Tibial nerve (tissue), 4 donors: ENCODE measurements at regions not wholly inside any gene's neighbourhood (a gene's known extent, or its start where the extent isn't known, plus 50 kb on each side); places are given as distances from the start of the nearest gene placed in this dataset.

Source experiments
- DNase-seq, 2 donors: peaks; one replicate each; pipeline ENCODE4 v3.0.0-alpha.2; 2019; ENCODE audit warnings: low spot score in 2 of 2
- H3K27ac ChIP-seq, 4 donors: fragments of 200-600 bp; sonication (generic) in 3 of 4; one replicate each; pipeline ENCODE4 v1.5.1; 2017 to 2019; ENCODE audit warnings: mild to moderate bottlenecking in 1 of 4
- H3K27me3 ChIP-seq, 2 donors: fragments of 200-600 bp; sonication (generic) in 1 of 2; one replicate each; pipeline versions ENCODE4 v1.5.1 to v1.6.0; 2017 to 2019
- H3K36me3 ChIP-seq, 3 donors: fragments of 200-600 bp; sonication (generic); one replicate each; pipeline ENCODE4 v1.5.1; 2018 to 2019
- H3K4me1 ChIP-seq, 4 donors: fragments of 200-600 bp; sonication (generic) in 3 of 4; one replicate each; pipeline ENCODE4 v1.5.1; 2017 to 2019
- H3K4me3 ChIP-seq, 4 donors: fragments of 200-600 bp; sonication (generic) in 3 of 4; one replicate each; pipeline ENCODE4 v1.5.1; 2017 to 2019; ENCODE audit warnings: mild to moderate bottlenecking in 1 of 4, moderate library complexity in 1 of 4
- H3K9me3 ChIP-seq, 4 donors: fragments of 200-600 bp; sonication (generic) in 3 of 4; one replicate each; pipeline ENCODE4 v1.5.1; 2017 to 2019
- EP300 ChIP-seq, 2 donors: sonication (generic); formaldehyde crosslinking; IDR thresholded peaks; one replicate each; pipeline ENCODE4 v1.6.1; 2017; ENCODE audit warnings: antibody characterized with exemption in 2 of 2, mild to moderate bottlenecking in 1 of 2
- POLR2A ChIP-seq, 2 donors: fragments of 450-650 bp; IDR thresholded peaks; one replicate each; pipeline ENCODE4 v1.6.1; 2017; ENCODE audit warnings: antibody characterized with exemption in 2 of 2, mild to moderate bottlenecking in 2 of 2, moderate library complexity in 2 of 2
- WGBS, 2 donors: methylation state at CpG; one replicate each; pipeline ENCODE4 v1.1.5; 2018; 5-methylcytosine and 5-hydroxymethylcytosine counted together
- TF ChIP-seq, protein P1 (sequence below), 5 experiments: fragments of 200-600 bp in 3 of 5; fragments of 450-650 bp in 2 of 5; sonication (generic) in 3 of 5; IDR thresholded peaks; one replicate each; pipeline ENCODE4 v1.5.1; 2016 to 2019; ENCODE audit warnings: antibody characterized with exemption in 5 of 5, mild to moderate bottlenecking in 3 of 5, moderate library complexity in 2 of 5

DNA sequence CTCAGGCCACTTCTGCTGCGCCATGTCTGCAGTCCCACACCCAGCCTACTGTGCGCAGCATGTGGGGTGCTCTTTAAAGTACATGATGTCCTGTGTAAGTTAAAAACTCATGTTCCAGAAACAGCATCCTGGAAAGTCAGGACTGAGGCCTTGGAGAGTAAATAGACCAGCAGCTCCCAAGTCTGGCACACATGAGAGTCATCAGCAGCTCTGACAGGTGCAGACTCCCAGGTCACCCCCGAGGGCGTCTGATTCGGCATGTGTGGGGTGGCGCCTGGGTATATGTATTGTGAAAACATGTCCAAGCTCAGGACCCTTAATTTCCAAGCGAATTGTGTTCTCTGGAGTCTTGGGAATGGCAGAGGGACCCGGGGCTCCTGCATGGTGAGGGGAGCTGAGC lies 120.1 kb upstream of the RUNX3 start:
- DNase-seq = no peak
- no peak for TF ChIP-seq EP300 (IDR thresholded peaks at IDR 0.05)
- no peak for TF ChIP-seq POLR2A (IDR thresholded peaks at IDR 0.05)
- TF ChIP-seq, protein P1, sequence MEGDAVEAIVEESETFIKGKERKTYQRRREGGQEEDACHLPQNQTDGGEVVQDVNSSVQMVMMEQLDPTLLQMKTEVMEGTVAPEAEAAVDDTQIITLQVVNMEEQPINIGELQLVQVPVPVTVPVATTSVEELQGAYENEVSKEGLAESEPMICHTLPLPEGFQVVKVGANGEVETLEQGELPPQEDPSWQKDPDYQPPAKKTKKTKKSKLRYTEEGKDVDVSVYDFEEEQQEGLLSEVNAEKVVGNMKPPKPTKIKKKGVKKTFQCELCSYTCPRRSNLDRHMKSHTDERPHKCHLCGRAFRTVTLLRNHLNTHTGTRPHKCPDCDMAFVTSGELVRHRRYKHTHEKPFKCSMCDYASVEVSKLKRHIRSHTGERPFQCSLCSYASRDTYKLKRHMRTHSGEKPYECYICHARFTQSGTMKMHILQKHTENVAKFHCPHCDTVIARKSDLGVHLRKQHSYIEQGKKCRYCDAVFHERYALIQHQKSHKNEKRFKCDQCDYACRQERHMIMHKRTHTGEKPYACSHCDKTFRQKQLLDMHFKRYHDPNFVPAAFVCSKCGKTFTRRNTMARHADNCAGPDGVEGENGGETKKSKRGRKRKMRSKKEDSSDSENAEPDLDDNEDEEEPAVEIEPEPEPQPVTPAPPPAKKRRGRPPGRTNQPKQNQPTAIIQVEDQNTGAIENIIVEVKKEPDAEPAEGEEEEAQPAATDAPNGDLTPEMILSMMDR (IDR thresholded peaks at IDR 0.05) = no peak
- no peaks in the 10 kb centered on the region for H3K36me3 ChIP-seq
- no peak overlapping the region for H3K4me3 ChIP-seq
- H3K9me3 ChIP-seq = no peaks in the 10 kb centered on the region
- H3K27me3 ChIP-seq = peaks cover 0 to 14% of the 10 kb centered on the region in 2 donors
- 61 to 87% methylated on average over 8 of the region's 8 CpGs for WGBS, 2 donors
- H3K4me1 ChIP-seq = no peaks in the 10 kb centered on the region
- no peak overlapping the region for H3K27ac ChIP-seq

DNA sequence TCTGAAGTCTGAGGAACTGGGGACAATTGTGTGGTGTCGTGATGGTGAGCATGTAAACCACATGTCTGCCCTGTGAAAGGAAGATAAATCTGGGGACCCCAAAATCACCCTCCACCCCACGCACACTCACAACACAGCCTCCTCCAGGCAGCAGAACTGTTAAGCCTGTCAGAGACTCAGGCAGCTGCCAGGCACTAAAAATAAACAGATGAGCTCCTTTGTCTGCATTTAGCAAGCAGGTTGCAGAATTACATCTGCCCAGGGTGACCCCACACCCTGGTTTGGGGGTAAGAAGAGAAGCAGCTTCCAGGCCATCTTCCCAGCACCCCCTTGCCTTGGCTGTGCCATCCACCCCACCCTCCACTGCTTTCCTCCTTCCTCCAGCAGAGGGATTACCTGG lies 119.1 kb upstream of the RUNX3 start:
- Histone ChIP-seq H3K27ac (no peak overlapping the region), H3K9me3 (no peaks in the 10 kb centered on the region), H3K36me3 (no peaks in the 10 kb centered on the region), H3K27me3 (peaks cover 0 to 11% of the 10 kb centered on the region in 2 donors), H3K4me1 (no peaks in the 10 kb centered on the region), H3K4me3 (no peak overlapping the region)
- DNase-seq = no peak
- whole genome bisulfite sequencing, 2 donors = 69 to 75% methylated on average over 2 of the region's 2 CpGs
- no peak for TF ChIP-seq POLR2A (IDR thresholded peaks at IDR 0.05)
- TF ChIP-seq, protein P1 (IDR thresholded peaks at IDR 0.05) = no peak

DNA sequence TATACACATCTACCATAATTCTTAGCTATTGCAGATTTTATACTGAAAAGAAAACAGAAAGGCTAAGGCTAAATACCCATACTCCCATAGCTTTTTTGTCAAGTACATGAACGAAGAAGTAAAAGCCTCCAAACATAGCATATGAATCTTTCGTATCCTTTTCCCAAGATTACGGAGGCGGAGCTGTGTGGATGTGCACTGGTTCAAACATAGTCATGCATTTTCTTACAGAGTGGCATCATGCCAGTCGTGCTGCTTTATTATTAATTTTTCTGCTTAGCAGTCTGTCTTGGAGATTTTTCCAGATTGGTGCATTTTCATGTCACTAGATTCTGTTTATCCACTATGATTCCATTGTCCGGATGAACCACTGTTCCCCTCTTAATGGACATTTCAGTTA lies 118.7 kb upstream of the RUNX3 start:
- H3K4me1 ChIP-seq = no peaks in the 10 kb centered on the region
- peaks cover 0 to under 1% (median 0%) of the 10 kb centered on the region in 4 donors for H3K9me3 ChIP-seq
- peaks cover 0 to 9% of the 10 kb centered on the region in 2 donors for H3K27me3 ChIP-seq
- no peaks in the 10 kb centered on the region for H3K36me3 ChIP-seq
- no peak overlapping the region for H3K27ac ChIP-seq
- DNase-seq = no peak
- no peak for TF ChIP-seq POLR2A (IDR thresholded peaks at IDR 0.05)
- no peak for TF ChIP-seq EP300 (IDR thresholded peaks at IDR 0.05)
- TF ChIP-seq, protein P1 (IDR thresholded peaks at IDR 0.05) = no peak
- WGBS, 2 donors = 55 to 59% methylated on average over 6 of the region's 6 CpGs
- no peak overlapping the region for H3K4me3 ChIP-seq

DNA sequence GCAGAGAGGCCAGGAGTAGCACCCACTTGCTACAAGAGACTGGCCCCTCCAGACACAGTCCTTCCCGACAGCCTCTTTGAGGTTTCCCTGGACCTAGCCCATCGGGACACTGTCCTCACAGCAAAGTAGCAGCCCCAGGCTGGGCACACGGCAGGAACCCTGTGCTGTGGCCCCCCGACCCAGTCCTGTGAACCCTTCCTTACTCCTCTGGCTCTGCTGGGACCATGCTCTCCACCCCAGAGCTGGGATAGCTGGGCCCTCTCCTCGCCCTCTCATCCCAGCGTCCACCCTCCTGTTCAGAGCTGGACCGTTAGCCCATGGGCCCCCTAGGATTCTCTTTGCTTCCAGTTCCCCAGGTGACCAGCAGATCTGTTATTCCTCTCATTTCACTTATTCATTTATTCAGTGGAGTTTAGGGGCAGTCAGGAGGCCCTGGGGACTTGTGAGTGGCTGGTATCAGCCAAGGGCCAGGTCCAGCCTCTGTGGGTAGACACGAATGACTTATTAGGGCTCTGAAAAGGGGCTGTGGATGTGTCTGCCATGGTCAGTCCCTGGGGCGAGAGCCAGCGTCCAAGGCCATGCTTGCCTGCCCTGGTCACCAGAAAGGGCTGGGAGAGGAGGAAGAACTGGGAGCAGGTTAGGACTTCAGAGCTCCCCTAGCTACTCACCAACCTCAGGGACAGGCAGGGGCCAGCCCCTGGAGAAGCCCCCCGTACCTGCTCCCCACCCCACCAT lies 117.6 kb upstream of the RUNX3 start:
- Histone ChIP-seq H3K27me3 (peaks cover 0 to under 1% of the 10 kb centered on the region in 2 donors), H3K36me3 (no peaks in the 10 kb centered on the region), H3K27ac (no peak overlapping the region), H3K4me1 (no peaks in the 10 kb centered on the region), H3K4me3 (no peak overlapping the region), H3K9me3 (peaks cover 0 to 9% (median 0%) of the 10 kb centered on the region in 4 donors)
- 75 to 79% methylated on average over 11 of the region's 11 CpGs for WGBS, 2 donors
- TF ChIP-seq EP300 (IDR thresholded peaks at IDR 0.05) (no peak), POLR2A (IDR thresholded peaks at IDR 0.05) (no peak)
- TF ChIP-seq, protein P1 (IDR thresholded peaks at IDR 0.05) = no peak
- no peak for DNase-seq

DNA sequence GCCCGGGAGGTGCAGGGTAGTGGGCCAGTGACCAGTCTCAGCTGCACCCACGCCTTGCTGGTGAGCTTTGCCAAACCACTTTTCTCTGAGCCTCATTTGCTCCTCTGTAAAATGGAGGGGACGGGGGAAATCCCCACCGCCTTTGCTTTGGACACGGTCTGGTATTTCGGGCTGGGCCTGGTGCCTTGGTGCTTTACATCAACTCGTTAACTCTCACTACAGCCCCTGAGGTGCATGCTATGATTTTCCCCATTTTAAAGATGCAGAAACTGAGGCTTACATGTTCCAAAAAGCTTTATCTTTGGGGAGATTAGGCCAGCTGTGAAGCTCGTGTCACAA lies 116.1 kb upstream of the RUNX3 start:
- WGBS, 2 donors = 60 to 66% methylated on average over 8 of the region's 8 CpGs
- Histone ChIP-seq H3K27ac (no peak overlapping the region), H3K4me1 (no peaks in the 10 kb centered on the region), H3K36me3 (no peaks in the 10 kb centered on the region), H3K4me3 (no peak overlapping the region), H3K27me3 (peaks cover 0 to 5% of the 10 kb centered on the region in 2 donors), H3K9me3 (peaks cover 0 to 9% (median 0%) of the 10 kb centered on the region in 4 donors)
- TF ChIP-seq EP300 (IDR thresholded peaks at IDR 0.05) (no peak), POLR2A (IDR thresholded peaks at IDR 0.05) (no peak)
- TF ChIP-seq, protein P1 (IDR thresholded peaks at IDR 0.05) = no peak
- no peak for DNase-seq
